ENCODE measurements at regions not wholly inside any gene's neighbourhood (a gene's known extent, or its start where the extent isn't known, plus 50 kb on each side); places are given as distances from the start of the nearest gene placed in this dataset.
"Not testable (repeated sequence)": the region's sequence is repeated elsewhere in the genome, so short reads cannot be mapped to it uniquely, and the experiment has no call there.

GRCh38 chrY:7390056-7390455 lies 478.5 kb upstream of the AMELY start:
- no peak for DNase-seq

GRCh38 chrY:7382988-7383387 lies 471.4 kb upstream of the AMELY start:
- DNase-seq: no peak

- no peak for DNase-seq
These were observed 465.5 kb upstream of the AMELY start for GRCh38 chrY:7377091-7377490.

- not testable (repeated sequence) for DNase-seq
These were observed 462.9 kb upstream of the AMELY start for GRCh38 chrY:7374485-7374884.

- DNase-seq: not testable (repeated sequence)
These were observed 460.4 kb upstream of the AMELY start for GRCh38 chrY:7371953-7372352.

- DNase-seq: not testable (repeated sequence)
These were observed 459.5 kb upstream of the AMELY start for GRCh38 chrY:7371026-7371425.

- peak; percentile 83 for DNase-seq
These were observed 448.0 kb upstream of the AMELY start for GRCh38 chrY:7359520-7359919.

- DNase-seq: peak; percentile 51
These were observed 446.7 kb upstream of the AMELY start for GRCh38 chrY:7358103-7358752.

- not testable (repeated sequence) for DNase-seq
These were observed 444.3 kb upstream of the AMELY start for GRCh38 chrY:7355891-7356290.

GRCh38 chrY:7344661-7345060 lies 433.1 kb upstream of the AMELY start:
- DNase-seq: peak; percentile 67

- DNase-seq: no peak
These were observed 431.7 kb upstream of the AMELY start for GRCh38 chrY:7343261-7343660.

- not testable (repeated sequence) for DNase-seq
These were observed 431.2 kb upstream of the AMELY start for GRCh38 chrY:7342732-7343131.

GRCh38 chrY:7339391-7340087 lies 428.0 kb upstream of the AMELY start:
- no peak for DNase-seq

- DNase-seq: no peak
These were observed 424.7 kb upstream of the AMELY start for GRCh38 chrY:7336023-7336873.

GRCh38 chrY:7334449-7334848 lies 422.9 kb upstream of the AMELY start:
- no peak for DNase-seq

GRCh38 chrY:7326296-7327246 lies 415.0 kb upstream of the AMELY start:
- DNase-seq: no peak

- DNase-seq: no peak
These were observed 414.0 kb upstream of the AMELY start for GRCh38 chrY:7325531-7325930.

GRCh38 chrY:7320751-7321150 lies 409.2 kb upstream of the AMELY start:
- DNase-seq: no peak

- not testable (repeated sequence) for DNase-seq
These were observed 408.6 kb upstream of the AMELY start for GRCh38 chrY:7320171-7320570.

- no peak for DNase-seq
These were observed 406.6 kb upstream of the AMELY start for GRCh38 chrY:7318122-7318521.

GRCh38 chrY:7317571-7317970 lies 406.0 kb upstream of the AMELY start:
- no peak for DNase-seq

GRCh38 chrY:7310482-7311269 lies 399.1 kb upstream of the AMELY start:
- DNase-seq: no peak

Data from NCI-H2171 treated with DMSO at 0.1 percent for 48 hours (cell line).